Muscle layer of duodenum (tissue), 2 donors: ENCODE measurements at regions not wholly inside any gene's neighbourhood (a gene's known extent, or its start where the extent isn't known, plus 50 kb on each side); places are given as distances from the start of the nearest gene placed in this dataset.
"Not testable (repeated sequence)": the region's sequence is repeated elsewhere in the genome, so short reads cannot be mapped to it uniquely, and the experiment has no call there.

Experiments used
- H3K27ac ChIP-seq: one replicate; pipeline ENCODE4 v1.7.0; 2013; ENCODE audit warnings: mild to moderate bottlenecking, low read length
- H3K27me3 ChIP-seq: one replicate; pipeline ENCODE4 v1.7.0; 2013; ENCODE audit warnings: low read depth, mild to moderate bottlenecking, control low read depth, low read length
- H3K36me3 ChIP-seq, 2 donors: one replicate each; pipeline ENCODE4 v1.7.0; 2013; ENCODE audit warnings: low read length in 2 of 2, control low read depth in 1 of 2, mild to moderate bottlenecking in 1 of 2; ENCODE audit not compliant: insufficient read depth in 2 of 2, control insufficient read depth in 1 of 2
- H3K4me1 ChIP-seq, 2 donors: one replicate each; pipeline ENCODE4 v1.7.0; 2013; ENCODE audit warnings: low read length in 2 of 2, mild to moderate bottlenecking in 2 of 2, control low read depth in 1 of 2, moderate library complexity in 1 of 2; ENCODE audit not compliant: insufficient read depth in 2 of 2, control insufficient read depth in 1 of 2
- H3K4me3 ChIP-seq, 2 donors: one replicate each; pipeline ENCODE4 v1.7.0; 2013; ENCODE audit warnings: low read length in 2 of 2, low read depth in 1 of 2, mild to moderate bottlenecking in 1 of 2
- H3K9me3 ChIP-seq, 2 donors: one replicate each; pipeline ENCODE4 v1.7.0; 2013; ENCODE audit warnings: low read length in 2 of 2, control low read depth in 1 of 2, mild to moderate bottlenecking in 1 of 2; ENCODE audit not compliant: control insufficient read depth in 1 of 2
- donor health status: healthy.

DNA sequence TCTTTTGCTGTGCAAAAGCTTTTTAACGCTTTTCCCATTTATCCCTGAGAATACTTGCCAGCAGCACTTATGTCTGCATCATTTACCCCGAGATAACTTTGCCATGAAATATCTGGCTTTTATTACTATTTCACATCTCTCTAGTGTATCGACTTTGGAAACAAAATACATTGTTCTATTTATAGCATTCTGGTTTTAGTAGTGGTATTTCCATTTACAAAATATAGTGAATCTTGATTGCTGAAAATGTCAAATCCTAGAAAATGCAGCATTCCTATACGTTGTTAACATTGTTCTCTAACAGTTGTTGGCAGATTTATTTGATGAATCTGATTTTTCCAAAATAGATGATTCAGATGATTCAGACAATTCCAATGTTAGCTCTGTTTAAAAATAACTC lies 189.3 kb upstream of the SPRY2 start:
- Histone ChIP-seq H3K36me3 (no peaks in the 10 kb centered on the region), H3K27me3 (no peaks in the 10 kb centered on the region), H3K27ac (no peak overlapping the region), H3K4me3 (no peak overlapping the region), H3K4me1 (no peaks in the 10 kb centered on the region), H3K9me3 (no peaks in the 10 kb centered on the region)

DNA sequence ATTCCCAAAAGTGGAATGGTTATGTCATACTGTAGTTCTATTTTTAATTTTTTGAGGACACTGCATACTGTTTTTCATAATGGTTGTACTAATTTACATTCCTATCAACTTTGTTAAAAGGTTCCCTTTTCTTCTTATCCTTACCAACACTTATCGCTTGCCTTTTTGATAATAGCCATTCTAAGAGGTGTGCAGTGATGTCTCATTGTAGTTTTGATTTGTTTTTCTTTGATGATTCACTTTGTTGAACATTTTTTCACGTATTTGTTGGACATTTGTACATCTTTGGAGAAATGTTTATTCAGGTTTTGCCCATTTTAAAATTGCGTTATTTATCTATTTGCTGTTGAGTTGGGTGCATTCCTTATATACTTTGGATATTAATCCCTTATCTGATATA lies 188.8 kb upstream of the SPRY2 start:
- Histone ChIP-seq H3K36me3 (no peaks in the 10 kb centered on the region), H3K9me3 (no peaks in the 10 kb centered on the region), H3K4me3 (no peak overlapping the region), H3K4me1 (no peaks in the 10 kb centered on the region), H3K27me3 (no peaks in the 10 kb centered on the region), H3K27ac (no peak overlapping the region)

- Histone ChIP-seq H3K4me1 (no peaks in the 10 kb centered on the region), H3K27me3 (no peaks in the 10 kb centered on the region), H3K4me3 (no peak overlapping the region), H3K27ac (no peak overlapping the region), H3K36me3 (no peaks in the 10 kb centered on the region), H3K9me3 (no peaks in the 10 kb centered on the region)
Observed at GRCh38 chr13:80528733-80529132, 187.8 kb upstream of the SPRY2 start.

DNA sequence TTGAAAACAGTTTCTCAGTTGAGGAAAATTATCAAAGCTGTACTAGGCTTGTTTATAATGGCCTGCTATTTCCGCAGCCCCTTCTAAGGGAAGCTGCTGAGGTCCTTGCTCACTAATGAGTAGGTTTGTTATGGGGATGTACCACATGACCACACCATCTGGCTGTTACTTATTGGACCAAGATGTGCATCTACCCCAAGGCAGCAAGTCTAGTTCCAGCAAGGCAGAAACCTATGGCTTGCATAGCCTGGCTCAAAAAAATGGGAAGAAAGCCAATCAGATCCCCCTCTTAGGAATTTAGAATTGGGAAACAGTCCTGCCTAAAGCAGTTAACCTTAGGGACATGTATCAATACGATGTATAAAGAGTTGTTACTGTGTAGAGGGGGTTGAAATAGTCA lies 186.5 kb upstream of the SPRY2 start:
- H3K27ac ChIP-seq: no peak overlapping the region
- H3K9me3 ChIP-seq: no peaks in the 10 kb centered on the region
- no peaks in the 10 kb centered on the region for H3K36me3 ChIP-seq
- H3K4me1 ChIP-seq: no peaks in the 10 kb centered on the region
- H3K4me3 ChIP-seq: no peak overlapping the region
- no peaks in the 10 kb centered on the region for H3K27me3 ChIP-seq

DNA sequence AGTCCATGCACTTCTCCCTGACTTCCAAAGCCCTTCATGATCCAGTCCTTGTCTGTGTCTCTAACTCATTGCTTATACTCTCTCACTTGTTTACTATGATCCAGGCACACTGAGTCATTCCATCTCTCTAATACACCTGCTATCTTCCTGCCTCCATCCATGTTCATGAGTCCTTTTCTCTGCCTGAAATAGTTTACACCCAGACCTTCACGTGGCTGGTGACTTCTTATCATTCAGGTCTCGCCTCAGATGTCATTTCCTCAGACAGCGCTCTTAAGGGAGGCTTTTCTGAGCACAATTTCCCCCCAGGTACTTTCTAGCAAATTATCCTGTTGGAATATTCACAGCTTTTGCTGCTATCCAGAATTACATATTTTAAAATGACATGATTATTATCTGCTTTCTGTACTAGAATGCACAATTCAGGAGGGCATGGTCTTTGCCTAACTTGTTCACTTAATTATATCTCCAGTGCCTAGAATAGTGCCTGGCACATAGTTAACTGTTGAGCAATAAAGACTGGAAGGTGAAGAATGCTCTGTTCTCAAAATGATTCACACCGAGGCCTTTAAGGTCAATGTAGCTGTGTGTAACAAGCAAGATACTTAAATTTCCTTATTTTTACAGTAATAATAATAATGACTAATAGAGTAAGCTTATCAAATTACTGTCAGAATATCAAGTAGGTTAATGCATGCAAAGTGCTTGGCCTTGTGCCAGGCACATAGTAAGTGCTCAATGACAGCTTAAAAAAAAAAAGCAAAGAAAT lies 183.7 kb upstream of the SPRY2 start:
- no peaks in the 10 kb centered on the region for H3K27me3 ChIP-seq
- no peak overlapping the region for H3K27ac ChIP-seq
- H3K9me3 ChIP-seq: no peaks in the 10 kb centered on the region
- H3K36me3 ChIP-seq: no peaks in the 10 kb centered on the region
- H3K4me3 ChIP-seq: no peak overlapping the region
- no peaks in the 10 kb centered on the region for H3K4me1 ChIP-seq

GRCh38 chr13:80523134-80523533 lies 182.2 kb upstream of the SPRY2 start:
- Histone ChIP-seq H3K4me3 (no peak overlapping the region), H3K27ac (no peak overlapping the region), H3K36me3 (no peaks in the 10 kb centered on the region), H3K9me3 (no peaks in the 10 kb centered on the region), H3K4me1 (no peaks in the 10 kb centered on the region), H3K27me3 (no peaks in the 10 kb centered on the region)

DNA sequence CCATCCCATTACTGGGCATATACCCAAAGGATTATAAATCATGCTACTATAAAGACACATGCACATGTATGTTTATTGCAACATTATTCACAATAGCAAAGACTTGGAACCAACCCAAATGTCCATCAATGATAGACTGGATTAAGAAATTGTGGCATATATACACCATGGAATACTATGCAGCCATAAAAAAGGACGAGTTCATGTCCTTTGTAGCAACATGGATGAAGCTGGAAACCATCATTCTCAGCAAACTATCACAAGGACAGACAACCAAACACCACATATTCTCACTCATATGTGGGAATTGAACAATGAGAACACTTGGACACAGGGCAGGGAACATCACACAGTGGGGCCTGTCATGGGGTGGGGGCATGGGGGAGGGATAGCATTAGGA lies 181.5 kb upstream of the SPRY2 start:
- H3K27ac ChIP-seq, H3K4me1 ChIP-seq, H3K27me3 ChIP-seq, H3K36me3 ChIP-seq, H3K4me3 ChIP-seq, H3K9me3 ChIP-seq: not testable (repeated sequence)

DNA sequence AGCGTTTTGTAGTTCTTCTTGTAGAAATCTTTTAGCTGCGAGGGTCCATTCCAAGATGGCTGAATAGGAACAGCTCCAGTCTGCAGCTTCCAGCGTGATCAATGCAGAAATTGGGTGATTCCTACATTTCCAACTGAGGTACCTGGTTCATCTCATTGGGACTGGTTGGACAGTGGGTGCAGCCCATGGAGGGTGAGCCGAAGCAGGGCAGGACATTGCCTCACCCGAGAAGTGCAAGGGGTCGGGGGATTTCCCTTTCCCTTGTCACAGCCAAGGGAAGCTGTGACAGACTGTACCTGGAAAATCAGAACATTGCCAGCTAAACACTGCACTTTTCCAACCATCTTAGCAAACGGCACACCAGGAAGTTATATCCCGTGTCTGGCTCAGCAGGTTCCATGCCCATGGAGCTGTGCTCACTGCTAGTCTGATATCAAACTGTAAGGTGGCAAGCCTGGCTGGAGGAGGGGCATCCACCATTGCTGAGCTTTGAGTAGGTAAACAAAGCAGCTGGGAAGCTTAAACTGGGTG lies 176.0 kb upstream of the SPRY2 start:
- Histone ChIP-seq H3K36me3 (no peaks in the 10 kb centered on the region), H3K9me3 (peaks cover 0 to 5% of the 10 kb centered on the region in 2 donors), H3K27ac (no peak overlapping the region), H3K4me3 (no peak overlapping the region), H3K4me1 (no peaks in the 10 kb centered on the region), H3K27me3 (no peaks in the 10 kb centered on the region)

- no peaks in the 10 kb centered on the region for H3K4me1 ChIP-seq
- H3K27ac ChIP-seq: no peak overlapping the region
- H3K27me3 ChIP-seq: no peaks in the 10 kb centered on the region
- H3K36me3 ChIP-seq: no peaks in the 10 kb centered on the region
- peaks cover 0 to 5% of the 10 kb centered on the region in 2 donors for H3K9me3 ChIP-seq
- no peak overlapping the region for H3K4me3 ChIP-seq
Observed at GRCh38 chr13:80515296-80515695, 174.4 kb upstream of the SPRY2 start.

GRCh38 chr13:80513196-80513595 lies 172.3 kb upstream of the SPRY2 start:
- no peaks in the 10 kb centered on the region for H3K36me3 ChIP-seq
- H3K27ac ChIP-seq: no peak overlapping the region
- H3K4me1 ChIP-seq: no peaks in the 10 kb centered on the region

DNA sequence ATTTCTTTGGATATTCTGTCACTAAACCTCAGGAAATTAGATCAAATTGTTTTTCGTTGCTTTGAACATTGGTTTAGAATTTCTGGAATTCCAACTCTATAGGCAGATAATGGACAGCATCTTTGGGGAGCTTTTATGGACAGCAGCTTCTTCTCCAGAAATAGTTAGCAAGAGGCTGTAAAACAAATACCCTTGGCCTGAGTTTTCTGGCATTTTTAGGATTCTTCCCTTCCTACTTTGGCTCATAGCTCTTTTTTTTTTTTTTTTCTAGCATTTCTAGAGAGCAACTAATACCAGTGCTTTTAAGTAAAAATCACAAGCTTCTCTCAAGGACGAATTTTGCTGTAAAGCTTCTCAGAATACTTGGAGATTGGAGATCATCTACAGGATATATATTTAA lies 169.8 kb upstream of the SPRY2 start:
- Histone ChIP-seq H3K36me3 (no peaks in the 10 kb centered on the region), H3K4me1 (no peaks in the 10 kb centered on the region)

More at GRCh38 chr13:80513196-80513595, 172.3 kb upstream of the SPRY2 start:
- H3K9me3 ChIP-seq: peaks cover 0 to 5% of the 10 kb centered on the region in 2 donors
- no peak overlapping the region for H3K4me3 ChIP-seq
- H3K27me3 ChIP-seq: no peaks in the 10 kb centered on the region

GRCh38 chr13:80509264-80509663 lies 168.3 kb upstream of the SPRY2 start:
- H3K27me3 ChIP-seq: no peaks in the 10 kb centered on the region
- no peaks in the 10 kb centered on the region for H3K4me1 ChIP-seq
- no peak overlapping the region for H3K4me3 ChIP-seq
- H3K9me3 ChIP-seq: peaks cover 0 to 6% of the 10 kb centered on the region in 2 donors
- no peaks in the 10 kb centered on the region for H3K36me3 ChIP-seq
- H3K27ac ChIP-seq: no peak overlapping the region

More for the DNA sequence above, 169.8 kb upstream of the SPRY2 start:
- Histone ChIP-seq H3K4me3 (no peak overlapping the region), H3K27ac (no peak overlapping the region), H3K27me3 (no peaks in the 10 kb centered on the region), H3K9me3 (peaks cover 0 to under 1% of the 10 kb centered on the region in 2 donors)
